Lung microvascular endothelial cell (primary cell): ENCODE measurements at regions not wholly inside any gene's neighbourhood (a gene's known extent, or its start where the extent isn't known, plus 50 kb on each side); places are given as distances from the start of the nearest gene placed in this dataset.

Source experiments
- DNase-seq, 2 donors: peaks; one replicate each; pipeline versions ENCODE4 v3.0.0 to v3.0.0-alpha.2; 2010; ENCODE audit warnings: low read depth in 2 of 2

DNA sequence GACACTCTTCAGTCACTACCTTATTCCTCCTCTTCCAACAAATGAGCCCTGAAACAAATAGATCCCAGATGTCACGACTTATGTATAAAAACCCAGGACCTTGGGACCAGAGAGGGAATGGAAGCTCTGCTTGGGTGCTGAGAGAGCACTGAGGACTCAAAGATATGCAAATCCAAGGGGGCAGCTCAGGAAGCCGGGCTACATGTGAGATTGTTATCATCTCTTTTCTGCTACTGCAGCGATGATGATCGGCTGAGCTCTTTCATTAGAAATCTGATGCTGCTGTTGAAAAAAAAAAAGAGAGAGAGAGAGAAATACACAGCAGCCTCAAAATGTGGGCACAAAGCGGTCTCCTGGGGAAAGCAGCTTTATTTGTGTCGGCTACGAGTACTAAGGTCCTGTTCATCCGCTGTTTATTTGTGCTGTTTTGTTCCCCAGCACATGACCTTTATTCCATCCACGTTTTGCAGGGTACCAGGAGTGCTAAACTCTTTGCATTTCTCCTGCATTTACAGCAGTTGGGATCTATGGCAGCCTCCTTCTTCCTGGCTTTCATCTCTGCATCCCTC is 120.2 kb downstream of the TRIM29 start:
- no peak for DNase-seq

DNA sequence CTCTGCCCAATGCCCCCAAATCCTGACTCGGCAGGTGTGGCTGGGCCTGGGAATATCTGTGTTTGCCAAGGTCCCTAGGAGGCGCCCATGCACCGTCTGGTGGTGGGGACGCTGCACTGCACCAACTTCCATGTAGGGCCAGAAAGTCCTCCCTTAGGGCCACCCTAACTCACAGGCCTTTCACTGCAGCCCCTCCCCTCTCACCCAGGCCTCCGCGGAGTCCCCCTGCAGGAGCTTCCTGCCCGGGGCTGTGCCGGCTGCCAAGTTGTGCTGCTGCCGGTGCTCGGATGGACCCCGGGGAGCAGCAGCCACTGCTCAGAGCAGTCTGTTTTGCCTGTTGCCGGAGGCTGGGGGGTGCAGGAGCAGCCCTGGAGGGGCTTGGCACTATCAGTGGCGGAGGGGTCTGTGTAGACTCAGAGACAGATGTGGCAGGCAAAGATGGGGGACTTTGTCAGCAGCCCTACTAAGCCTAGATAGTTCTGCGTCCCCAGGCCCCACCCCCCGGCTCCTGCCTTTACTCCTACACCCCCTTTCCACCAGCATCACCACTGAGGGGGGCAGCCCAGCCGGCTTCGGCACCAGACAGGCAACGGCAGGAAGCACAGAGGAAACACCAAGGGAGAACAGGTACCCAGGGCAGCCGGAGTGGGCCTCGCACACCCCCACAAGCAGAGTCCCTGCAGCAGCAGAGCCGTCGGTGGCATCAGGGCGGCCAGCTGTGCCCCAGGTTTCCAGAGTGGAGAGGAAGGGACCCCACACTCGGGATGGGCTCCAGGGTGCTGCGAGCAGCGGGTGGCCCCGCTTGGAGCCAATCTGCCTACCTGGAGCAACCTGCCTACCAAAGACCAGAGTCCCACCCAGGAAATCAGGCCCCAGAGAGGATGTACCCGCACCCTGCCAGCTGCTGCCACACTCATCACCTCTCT is 124.3 kb downstream of the TRIM29 start:
- peak; percentile 26 to 60 for DNase-seq

DNA sequence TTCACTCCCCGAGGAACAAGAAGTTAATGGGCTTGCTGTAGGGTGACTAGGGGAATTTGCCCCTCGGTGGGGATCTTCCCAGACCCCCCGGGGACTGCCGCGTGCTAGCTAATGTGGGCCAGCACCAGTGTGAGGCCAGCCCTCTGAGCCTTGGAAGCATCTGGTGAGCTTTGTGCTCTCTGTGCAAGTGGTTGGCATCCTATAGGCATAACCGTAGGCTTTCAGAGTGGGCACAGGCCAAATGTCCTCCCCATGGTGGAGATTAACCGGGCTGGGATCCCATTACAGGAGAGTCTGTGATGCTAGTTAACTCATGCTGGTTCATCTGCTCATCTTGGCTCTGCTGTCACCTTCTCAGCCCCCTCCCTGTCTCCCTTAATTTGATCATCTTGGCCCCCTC is 125.7 kb downstream of the TRIM29 start:
- DNase-seq: no peak

DNA sequence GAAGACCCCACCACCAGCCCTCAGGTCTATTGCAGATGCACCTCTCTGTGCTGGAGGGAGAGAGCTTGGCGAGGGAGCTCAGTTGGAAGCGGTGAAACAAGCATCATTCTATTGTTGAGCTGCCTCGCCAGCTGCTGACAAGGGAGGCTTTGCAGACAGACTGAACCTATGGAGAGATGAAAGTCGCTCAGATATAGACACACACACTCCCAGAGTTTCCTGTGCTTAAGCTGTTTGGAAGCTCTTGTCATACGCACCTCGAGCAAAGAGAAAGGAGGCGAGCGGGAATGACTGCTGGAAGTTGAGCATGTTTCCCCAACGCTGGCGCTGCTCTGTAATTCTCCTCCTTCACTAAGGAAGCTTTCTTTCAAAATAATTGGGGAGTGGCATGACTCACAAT is 126.1 kb downstream of the TRIM29 start:
- DNase-seq: no peak

DNA sequence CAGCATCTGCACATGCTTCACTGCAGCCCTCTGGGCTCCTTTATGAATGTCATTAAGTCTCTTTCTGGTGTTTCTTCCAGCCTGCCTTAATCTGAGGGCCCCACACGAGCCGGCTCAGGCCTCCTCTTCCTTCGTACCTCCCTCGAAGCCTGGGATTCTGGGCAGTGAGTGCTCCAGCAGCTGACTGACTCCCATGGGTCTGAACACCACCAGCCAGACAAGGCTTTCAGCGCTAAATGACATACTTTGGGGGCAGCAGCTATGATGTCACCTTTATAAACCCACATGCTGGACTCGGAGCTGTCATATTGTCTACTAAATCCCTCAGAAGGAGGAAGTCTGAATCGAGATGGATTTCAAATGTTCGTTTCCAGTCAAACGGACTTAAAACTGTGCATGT is 127.1 kb downstream of the TRIM29 start:
- DNase-seq: no peak

DNA sequence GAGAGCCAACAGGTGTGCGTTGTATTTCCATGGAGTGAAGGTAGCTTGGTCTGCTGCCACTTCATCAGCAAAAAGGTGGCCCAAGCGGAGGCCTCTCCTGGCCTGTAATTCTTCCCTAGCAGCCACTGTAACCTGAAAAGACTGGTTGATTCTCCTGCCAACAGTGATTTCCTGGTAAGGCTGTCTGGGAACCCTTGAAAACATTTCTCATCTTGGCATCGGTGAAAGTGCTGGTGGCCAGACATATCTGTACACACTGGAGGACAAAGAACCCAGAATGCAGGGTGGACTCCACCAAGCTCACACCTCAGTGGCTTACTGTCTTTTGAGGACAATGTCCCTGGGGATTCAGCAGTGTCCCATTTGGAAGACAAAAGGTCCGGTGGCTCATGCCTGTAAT is 128.0 kb downstream of the TRIM29 start:
- no peak for DNase-seq

DNA sequence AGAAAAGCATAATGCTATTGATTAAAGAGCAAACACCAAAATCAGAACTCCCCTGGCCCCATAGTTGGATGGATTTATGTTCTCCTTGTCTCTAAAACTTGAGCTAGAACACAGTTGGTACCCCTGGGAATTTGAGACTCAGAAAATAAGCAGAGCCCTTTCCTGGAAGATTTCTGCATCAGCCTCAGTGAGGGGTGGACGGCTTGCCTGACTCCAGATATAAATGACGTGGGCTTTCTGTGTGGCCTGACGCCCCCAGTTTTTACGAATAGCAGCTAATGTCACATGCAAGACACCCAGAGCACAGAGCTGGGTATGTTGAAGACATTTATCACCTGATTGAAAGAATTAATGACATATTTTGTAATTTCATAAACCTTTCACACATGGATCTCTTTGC is 130.8 kb downstream of the TRIM29 start:
- no peak for DNase-seq

DNA sequence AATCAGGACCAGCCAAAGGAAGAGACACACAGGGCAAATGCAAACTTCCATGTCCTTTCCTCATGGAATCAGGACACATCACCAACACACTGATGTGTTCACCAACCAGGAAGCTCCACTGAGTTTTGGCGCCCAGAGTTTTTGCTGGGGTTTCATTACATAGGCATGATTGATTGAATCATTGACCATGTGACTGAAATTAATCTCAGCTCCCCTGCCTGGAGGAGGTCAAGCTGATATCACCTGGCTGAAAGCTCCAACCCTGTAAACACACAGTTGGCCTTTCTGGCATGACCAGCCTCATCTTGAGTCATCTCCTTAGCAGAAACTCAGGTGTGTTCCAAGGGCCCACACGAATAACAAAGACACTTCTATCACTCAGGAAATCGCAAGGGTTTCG is 133.2 kb downstream of the TRIM29 start:
- DNase-seq: no peak

DNA sequence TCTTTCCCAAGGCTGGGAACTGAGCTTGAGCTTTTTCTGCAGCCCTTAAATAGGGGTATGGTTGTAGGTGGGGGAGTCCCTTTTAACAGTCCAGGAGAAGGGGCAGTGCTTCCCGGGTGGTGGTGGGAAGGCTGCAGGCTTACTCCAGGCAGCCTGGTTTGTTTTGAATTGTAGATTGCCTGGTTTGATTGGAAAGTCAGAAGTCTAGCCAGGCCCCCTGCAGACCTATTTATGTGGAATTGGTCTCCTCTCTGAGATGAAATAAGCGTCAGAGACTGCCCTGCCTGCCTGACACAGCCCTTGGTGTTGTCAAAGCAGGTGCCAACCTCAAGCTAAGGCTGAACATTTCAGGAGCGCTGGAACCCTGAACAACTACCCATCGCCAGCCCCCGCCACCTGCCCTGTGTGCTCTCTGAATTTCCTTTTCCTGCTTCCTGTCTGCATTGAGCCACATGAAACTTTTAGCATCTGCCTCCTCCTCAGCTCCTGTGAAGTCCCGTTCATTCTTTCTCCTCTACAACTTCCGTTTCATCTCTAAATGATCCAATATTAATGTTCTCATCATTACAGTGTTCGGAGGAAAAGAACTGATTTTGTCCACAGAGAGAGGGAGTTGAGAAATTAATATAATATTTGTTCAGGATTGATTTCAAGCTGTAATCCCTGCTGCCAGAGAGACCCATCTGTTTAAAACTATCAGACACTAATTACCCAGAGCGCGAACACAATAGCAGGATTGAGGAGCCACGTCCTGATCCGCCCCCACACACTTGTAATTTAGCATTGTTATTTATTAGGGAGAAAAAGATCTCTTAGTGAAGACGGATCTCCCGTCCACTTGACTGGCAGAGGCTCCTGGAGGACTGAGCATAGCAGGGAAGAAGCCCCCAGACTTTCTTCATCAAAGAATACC is 136.5 kb downstream of the TRIM29 start:
- DNase-seq: no peak

DNA sequence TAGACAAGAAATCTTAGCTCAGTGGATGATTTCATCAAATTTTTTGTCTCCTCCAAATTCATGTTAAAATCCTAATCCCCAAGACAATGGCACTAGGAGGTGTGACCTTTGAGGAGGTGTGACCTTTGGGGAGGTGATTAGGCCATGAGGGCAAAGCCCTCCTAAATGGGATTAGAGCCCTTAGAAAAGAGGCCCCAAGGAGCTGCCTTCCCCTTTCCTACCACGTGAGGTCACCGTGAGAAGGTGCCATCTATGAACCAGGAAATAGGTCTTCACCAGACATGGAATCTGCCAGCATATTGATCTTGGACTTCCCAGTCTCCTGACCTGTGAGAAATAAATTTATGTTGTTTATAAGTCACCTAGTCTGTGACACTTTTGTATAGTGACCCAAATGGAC is 138.7 kb downstream of the TRIM29 start:
- DNase-seq: no peak

DNA sequence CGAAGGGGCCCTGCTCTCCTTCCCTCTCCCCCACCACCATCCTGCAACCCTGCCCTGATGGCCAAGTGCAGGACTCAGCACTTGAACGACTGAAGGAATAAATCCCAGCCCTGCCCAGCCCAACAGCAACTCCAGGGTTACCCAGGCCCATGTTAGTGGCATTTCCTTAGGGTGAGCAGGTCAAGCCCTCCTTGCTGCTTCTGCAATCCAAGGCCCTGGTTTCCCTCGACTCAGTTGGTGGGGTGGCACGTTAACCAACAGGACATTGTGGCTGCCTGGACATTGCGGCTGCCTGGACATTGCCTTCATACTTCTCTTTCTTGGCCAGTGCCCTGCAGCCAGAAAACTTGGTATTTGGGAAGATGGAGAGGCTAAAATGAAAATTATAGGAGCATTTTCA is 141.4 kb downstream of the TRIM29 start:
- no peak for DNase-seq

DNA sequence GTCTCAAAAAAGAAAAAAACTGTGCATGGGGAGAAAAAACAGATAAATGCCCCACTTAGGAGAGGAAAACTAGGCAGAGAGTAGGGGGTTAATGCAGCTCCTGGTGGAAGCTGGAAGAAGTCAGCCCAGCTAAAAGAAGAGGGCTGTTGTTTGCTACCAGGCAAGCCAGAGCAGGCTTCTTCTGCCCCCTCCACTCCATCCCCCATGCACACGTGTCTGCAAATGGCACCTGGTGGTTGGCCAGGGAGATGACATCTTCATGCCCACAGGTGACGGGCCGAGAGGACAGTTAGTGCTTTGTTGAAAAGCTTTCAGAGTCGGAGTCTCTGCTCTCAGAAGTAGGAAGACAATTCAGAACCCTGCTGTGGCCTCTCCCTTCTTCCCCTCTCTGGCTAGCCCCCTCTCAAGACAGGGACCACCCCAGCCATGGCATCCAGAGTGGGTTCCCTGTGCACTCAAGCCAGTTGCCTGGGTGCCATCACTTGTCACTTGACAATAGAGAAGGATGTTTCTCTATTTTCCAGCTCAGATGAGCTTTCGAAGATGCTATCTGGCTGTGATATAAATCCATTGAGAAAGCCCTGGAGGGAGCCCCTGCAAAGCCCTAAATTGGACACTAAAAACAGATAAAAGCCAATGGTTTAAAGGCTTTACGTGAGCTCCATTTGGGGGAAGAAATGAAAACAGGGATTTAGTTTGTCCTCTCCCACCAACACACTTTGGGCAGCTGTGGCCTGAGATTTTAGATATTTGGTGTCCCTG is 142.0 kb downstream of the TRIM29 start:
- DNase-seq: no peak

DNA sequence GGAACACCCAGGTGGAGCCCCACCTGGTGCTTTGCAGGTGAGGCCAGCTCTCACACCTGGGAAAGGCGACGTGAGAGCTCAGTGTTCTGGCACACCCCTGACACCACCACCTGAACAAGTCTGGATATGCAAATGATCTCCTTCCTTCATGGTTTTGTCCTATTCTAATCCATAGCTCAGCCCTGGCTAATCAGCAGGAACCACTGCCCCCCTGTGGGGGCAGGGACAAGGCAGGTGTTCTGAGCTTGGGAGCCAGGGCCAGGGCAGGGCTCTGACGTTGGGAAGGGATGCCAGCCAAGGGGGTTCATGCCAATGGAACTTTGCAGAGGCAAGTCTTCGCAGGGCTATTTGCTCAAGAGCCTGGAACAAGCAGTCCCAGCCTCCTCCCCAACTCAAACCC is 144.2 kb downstream of the TRIM29 start:
- DNase-seq: no peak

DNA sequence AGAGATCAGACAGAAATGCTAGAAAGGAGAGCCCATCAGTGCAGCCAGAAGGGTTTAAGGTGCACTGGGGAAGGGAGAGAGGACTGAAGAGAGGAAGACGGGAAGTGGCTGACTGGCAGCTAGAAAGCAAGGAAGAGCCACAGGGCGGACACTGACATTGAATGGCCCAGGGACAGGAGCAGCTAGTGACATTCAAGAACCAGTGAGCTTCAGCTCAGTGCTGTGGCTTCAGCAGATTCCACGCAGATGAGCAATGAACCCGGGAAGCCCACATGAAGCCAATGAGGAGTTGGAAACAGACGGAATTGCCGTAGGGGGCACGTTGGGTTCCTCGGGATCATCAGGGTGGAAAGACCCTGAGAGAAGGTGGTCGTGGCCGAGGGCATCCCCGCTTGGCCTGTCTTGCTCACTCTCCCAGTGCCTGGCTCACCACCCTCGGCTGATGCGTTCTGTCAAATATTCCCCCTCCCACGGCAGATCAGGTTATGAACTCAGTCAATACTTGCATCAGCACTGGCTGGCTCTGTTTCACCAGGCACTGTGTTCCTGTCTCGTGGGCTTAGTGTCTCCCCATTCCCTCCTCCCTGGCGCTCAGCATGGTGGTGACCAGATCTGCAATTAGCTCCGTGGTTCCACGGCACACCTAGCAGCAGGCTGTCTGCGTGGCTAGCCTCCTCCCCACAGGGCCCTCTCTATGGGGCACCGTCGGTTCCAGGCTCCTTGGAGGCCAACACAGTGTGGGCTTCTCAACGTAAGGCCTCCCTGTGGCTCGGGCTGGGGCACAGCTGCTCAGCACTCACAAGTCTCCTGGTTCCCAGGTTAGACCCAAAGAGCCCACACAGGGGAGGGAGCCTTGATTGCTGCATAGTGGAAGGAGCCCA is 145.5 kb downstream of the TRIM29 start:
- DNase-seq: no peak

DNA sequence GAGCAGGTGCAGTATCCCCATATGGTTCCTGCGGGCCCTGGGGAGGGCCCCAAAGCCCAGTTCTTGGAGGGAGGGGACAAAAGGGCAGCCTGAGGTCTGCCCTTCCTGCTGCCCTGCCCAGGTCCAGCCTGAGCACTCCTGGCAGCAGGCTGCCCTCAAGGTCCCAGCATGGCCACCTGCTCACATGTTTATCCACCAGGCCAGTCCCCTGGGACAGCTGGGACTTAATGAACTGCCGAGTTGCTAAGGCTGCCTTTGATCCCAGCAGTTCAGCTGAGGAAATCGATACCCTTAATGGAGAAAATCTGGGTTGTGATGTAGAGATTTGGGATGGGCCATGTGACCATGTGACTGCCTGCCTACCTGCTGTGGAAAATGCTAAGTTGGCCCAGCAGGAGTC is 146.2 kb downstream of the TRIM29 start:
- no peak for DNase-seq

DNA sequence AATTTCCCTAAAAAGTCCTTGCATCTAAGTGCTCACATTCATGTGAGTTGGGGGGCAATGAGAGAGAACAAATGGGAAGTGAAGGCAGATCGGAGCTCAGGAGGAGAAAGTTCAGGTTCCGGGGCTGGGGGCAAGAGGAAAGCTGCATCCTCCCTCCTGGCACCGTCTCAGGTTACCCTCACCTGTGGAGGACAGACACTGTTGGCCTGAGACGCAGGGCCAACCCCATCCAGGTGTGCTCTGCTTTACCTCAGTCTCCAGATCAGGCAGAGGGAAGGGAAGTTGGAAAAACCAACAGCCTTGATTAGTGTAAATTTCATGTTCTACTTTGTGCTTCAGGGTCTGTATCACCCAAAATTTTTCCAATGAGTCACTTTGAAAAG is 146.9 kb downstream of the TRIM29 start:
- DNase-seq: no peak

DNA sequence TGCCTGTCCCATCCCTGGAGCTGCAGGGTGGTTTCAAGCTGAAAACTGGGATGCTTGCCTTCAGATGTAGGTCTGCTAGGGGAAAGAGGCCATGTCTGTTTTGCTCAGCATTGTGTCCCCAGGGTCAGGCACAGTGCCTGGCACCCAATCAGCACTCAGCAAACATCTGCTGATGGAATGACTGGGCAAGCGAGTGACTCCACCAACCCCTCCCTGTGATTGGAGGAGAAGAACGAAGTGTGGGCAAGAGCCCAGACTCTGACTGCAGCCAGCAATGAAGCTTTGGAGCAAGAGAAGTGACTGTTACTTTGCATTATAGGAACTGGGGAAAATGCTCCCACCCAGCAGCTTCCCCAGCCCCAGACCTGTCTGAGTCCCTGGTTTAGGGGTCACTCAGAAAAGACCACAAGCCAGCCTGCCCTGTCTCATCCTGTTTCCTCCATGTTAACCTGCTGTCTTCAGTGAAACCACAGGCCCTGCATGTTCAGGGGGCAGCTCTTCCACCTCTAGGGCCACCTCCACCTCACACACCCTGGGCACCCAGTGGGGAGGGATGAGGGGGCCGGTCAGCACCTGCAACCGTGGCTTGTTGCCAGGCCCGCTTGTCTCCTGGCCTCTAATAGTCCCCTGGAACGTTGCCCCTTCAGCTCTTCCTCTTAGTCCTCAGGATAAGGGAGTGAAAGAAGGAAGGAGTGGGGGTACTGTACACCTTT is 147.4 kb downstream of the TRIM29 start:
- DNase-seq: no peak

DNA sequence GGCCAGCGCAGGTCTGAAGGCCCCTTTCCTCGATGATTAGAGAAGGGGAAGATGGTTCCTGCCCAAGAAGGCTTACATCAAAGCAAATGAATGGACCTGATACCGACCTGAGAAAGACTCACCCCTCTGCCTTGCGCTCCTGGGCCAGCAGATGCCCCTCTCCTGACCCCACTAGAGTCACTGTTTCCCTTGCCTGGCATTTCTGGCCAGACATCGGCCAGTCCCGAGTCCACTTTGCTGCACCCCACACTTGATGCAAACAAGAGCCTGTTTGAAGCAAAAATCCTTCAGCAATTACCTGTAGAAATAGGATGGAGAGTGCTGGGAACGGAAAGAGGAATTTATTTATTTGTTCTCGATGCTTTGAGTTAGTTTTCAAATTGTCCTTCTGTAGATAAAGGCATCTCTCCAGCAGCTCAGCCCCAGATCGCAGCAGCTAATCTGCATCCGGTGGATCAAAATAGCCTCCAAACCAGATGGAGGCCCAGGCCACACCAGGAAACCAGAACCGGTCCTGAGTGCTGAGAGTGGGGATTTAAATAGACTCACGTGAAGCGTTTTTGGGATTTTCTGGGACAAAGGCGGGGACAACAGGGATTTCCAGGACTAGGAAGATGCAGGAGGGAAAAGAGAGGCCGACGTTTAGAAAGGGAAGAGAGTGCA is 148.6 kb downstream of the TRIM29 start:
- no peak for DNase-seq

DNA sequence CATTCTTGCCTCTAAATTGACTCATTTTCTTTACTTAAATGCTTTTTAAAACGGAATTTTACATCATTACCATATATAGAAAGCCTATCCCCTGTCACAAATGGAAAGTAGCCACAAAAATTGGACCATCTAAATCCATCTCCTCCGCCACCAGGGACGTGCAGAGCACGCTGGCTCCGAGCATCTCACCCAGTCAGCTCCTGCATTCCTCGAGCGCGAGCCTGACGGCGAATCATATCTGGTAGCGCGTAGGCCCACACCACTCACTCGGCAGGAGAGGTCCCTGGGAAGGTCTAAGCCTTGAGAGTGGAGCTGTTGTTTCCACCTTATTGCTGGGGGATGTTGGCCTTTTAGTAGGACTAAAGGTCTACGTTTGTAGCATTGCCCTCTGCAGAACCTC is 152.4 kb downstream of the TRIM29 start:
- DNase-seq: no peak
